K562 (cell line): ENCODE measurements at regions not wholly inside any gene's neighbourhood (a gene's known extent, or its start where the extent isn't known, plus 50 kb on each side); places are given as distances from the start of the nearest gene placed in this dataset.

Experiments
- CREM ChIP-seq: IDR thresholded peaks from 2 replicates; pipeline ENCODE4 v1.6.1; 2014; ENCODE audit warnings: antibody characterized with exemption, low read depth
- EHMT2 ChIP-seq: fragments of 450-650 bp; IDR thresholded peaks from 2 replicates; pipeline ENCODE4 v1.6.1; 2018; ENCODE audit warnings: antibody characterized with exemption
- ELF4 ChIP-seq: fragments of 450-650 bp; formaldehyde crosslinking; IDR thresholded peaks from 2 replicates; pipeline ENCODE4 v1.4.0; 2022; ENCODE audit warnings: missing genetic modification characterization
- GATAD2A ChIP-seq: fragments of 450-650 bp; IDR thresholded peaks from 2 replicates; pipeline ENCODE4 v1.6.1; 2017
- HDAC2 ChIP-seq: fragments of 450-650 bp; IDR thresholded peaks from 2 replicates; pipeline ENCODE4 v1.6.1; 2016; ENCODE audit warnings: mild to moderate bottlenecking
- LCOR ChIP-seq: sonication (generic); formaldehyde crosslinking; IDR thresholded peaks from 2 replicates; pipeline ENCODE4 v1.8.0; 2022; ENCODE audit warnings: mild to moderate bottlenecking, missing genetic modification reagents
- MCM2 ChIP-seq: fragments of 450-650 bp; IDR thresholded peaks from 2 replicates; pipeline ENCODE4 v1.6.1; 2017; ENCODE audit warnings: low read depth, mild to moderate bottlenecking
- MIER1 ChIP-seq: fragments of 450-650 bp; IDR thresholded peaks from 2 replicates; pipeline ENCODE4 v1.6.1; 2016; ENCODE audit warnings: antibody characterized with exemption, mild to moderate bottlenecking, low read depth
- NFRKB ChIP-seq: fragments of 450-650 bp; IDR thresholded peaks from 2 replicates; pipeline ENCODE4 v1.6.1; 2016; ENCODE audit warnings: low read depth
- POLR3A ChIP-seq: IDR thresholded peaks from 2 replicates; pipeline ENCODE4 v1.6.1; 2011; ENCODE audit warnings: borderline replicate concordance, mild to moderate bottlenecking, moderate library complexity; ENCODE audit not compliant: insufficient read length, insufficient read depth; ENCODE audit errors: extremely low read depth
- PRMT5 ChIP-seq: sonication (generic); formaldehyde crosslinking; IDR thresholded peaks from 2 replicates; pipeline ENCODE4 v1.5.0; 2020; ENCODE audit warnings: missing genetic modification reagents
- RFX7 ChIP-seq: fragments of 250-450 bp; sonication (Bioruptor Pico); IDR thresholded peaks from 2 replicates; pipeline ENCODE4 v1.5.1; 2021; ENCODE audit warnings: mild to moderate bottlenecking
- SMARCB1 ChIP-seq: IDR thresholded peaks from 2 replicates; pipeline ENCODE4 v1.6.1; 2011; ENCODE audit warnings: improper control_type of control experiment, low read depth; ENCODE audit not compliant: insufficient read length
- TAF7 ChIP-seq: fragments of 450-650 bp; IDR thresholded peaks from 2 replicates; pipeline ENCODE4 v1.6.1; 2016; ENCODE audit warnings: missing genetic modification characterization, missing compliant biosample characterization
- ZNF445 ChIP-seq: fragments of 250-450 bp; sonication (Bioruptor Pico); IDR thresholded peaks from 2 replicates; pipeline ENCODE4 v1.4.0; 2020; ENCODE audit warnings: low read depth, mild to moderate bottlenecking, moderate library complexity
- ZNF57 ChIP-seq: fragments of 450-650 bp; formaldehyde crosslinking; IDR thresholded peaks from 2 replicates; pipeline ENCODE4 v1.4.0; 2020; ENCODE audit warnings: mild to moderate bottlenecking, moderate library complexity
- ZNF778 ChIP-seq: fragments of 450-650 bp; formaldehyde crosslinking; IDR thresholded peaks from 2 replicates; pipeline ENCODE4 v1.4.0; 2020; ENCODE audit warnings: mild to moderate bottlenecking, moderate library complexity
- TF ChIP-seq, protein P1 (sequence below): sonication (generic); formaldehyde crosslinking; IDR thresholded peaks from 2 replicates; pipeline ENCODE4 v1.8.1; 2023; ENCODE audit warnings: mild to moderate bottlenecking, missing genetic modification reagents
- TF ChIP-seq, protein P2 (sequence below): fragments of 450-650 bp; IDR thresholded peaks from 2 replicates; pipeline ENCODE4 v1.6.1; 2016; ENCODE audit warnings: mild to moderate bottlenecking
- TF ChIP-seq, protein P3 (sequence below): fragments of 450-650 bp; conservative IDR thresholded peaks from 2 replicates; pipeline ENCODE4 v1.6.1; 2016; ENCODE audit warnings: missing genetic modification characterization, low read depth, mild to moderate bottlenecking, missing compliant biosample characterization, moderate library complexity
- TF ChIP-seq, protein P4 (sequence below), 2 experiments: fragments of 450-650 bp; IDR thresholded peaks; 2 replicates each; pipeline ENCODE4 v1.6.1; 2018; ENCODE audit warnings: mild to moderate bottlenecking in 2 of 2, low read depth in 1 of 2; ENCODE audit not compliant: partially characterized antibody in 2 of 2

DNA sequence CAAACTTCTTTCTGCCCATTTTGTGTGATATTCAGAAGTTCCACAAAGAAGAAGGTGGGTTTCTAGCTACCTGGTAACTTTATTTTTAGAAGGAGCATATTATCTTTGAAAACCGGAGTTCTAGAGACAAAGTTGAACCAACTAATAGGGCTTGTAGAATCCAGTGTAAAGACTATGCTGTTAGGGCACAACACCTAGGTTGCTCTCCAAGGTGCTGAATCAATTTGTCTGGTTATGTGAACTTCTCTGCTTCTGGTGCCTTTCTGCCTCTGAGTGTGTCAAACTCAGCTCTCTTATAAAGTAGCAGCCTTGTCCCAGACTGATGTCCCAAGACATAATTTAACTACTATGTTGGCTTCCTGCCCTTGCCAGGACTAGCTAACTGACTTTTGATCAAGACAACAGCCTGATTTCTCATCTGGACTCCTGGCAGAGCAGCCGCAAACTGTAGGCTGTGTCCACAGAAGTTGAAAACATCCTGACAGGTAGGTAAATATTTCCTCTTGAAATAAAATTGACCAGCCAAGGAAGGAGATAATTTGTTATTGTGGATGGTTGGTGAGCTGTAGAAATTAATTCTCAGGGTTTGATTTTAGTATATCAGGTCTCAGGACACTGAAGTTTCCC, 119.4 kb downstream of the CYRIA start (continued):
- TF ChIP-seq, protein P1, sequence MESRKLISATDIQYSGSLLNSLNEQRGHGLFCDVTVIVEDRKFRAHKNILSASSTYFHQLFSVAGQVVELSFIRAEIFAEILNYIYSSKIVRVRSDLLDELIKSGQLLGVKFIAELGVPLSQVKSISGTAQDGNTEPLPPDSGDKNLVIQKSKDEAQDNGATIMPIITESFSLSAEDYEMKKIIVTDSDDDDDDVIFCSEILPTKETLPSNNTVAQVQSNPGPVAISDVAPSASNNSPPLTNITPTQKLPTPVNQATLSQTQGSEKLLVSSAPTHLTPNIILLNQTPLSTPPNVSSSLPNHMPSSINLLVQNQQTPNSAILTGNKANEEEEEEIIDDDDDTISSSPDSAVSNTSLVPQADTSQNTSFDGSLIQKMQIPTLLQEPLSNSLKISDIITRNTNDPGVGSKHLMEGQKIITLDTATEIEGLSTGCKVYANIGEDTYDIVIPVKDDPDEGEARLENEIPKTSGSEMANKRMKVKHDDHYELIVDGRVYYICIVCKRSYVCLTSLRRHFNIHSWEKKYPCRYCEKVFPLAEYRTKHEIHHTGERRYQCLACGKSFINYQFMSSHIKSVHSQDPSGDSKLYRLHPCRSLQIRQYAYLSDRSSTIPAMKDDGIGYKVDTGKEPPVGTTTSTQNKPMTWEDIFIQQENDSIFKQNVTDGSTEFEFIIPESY (CRISPR knock-in tag), result no peak
- TF ChIP-seq ZNF778 (CRISPR knock-in tag) (no peak), EHMT2 (peak; percentile 95), ZNF445 (CRISPR knock-in tag) (no peak), MIER1 (peak; percentile 92), TAF7 (no peak), POLR3A (no peak), RFX7 (CRISPR knock-in tag) (no peak), NFRKB (no peak), PRMT5 (CRISPR knock-in tag) (peak; percentile 68; the same call in 1 of the 2 replicates), ELF4 (CRISPR knock-in tag) (no peak), MCM2 (no peak), ZNF57 (CRISPR knock-in tag) (no peak), CREM (peak; percentile 22; the same call in 1 of the 2 replicates), SMARCB1 (no peak), HDAC2 (0 out of 2 replicates have a peak, but pooled peaks have one; percentile 26), LCOR (CRISPR knock-in tag) (no peak), GATAD2A (no peak)
- TF ChIP-seq, protein P2, sequence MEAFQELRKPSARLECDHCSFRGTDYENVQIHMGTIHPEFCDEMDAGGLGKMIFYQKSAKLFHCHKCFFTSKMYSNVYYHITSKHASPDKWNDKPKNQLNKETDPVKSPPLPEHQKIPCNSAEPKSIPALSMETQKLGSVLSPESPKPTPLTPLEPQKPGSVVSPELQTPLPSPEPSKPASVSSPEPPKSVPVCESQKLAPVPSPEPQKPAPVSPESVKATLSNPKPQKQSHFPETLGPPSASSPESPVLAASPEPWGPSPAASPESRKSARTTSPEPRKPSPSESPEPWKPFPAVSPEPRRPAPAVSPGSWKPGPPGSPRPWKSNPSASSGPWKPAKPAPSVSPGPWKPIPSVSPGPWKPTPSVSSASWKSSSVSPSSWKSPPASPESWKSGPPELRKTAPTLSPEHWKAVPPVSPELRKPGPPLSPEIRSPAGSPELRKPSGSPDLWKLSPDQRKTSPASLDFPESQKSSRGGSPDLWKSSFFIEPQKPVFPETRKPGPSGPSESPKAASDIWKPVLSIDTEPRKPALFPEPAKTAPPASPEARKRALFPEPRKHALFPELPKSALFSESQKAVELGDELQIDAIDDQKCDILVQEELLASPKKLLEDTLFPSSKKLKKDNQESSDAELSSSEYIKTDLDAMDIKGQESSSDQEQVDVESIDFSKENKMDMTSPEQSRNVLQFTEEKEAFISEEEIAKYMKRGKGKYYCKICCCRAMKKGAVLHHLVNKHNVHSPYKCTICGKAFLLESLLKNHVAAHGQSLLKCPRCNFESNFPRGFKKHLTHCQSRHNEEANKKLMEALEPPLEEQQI, result no peak; the same call in 1 of the 2 replicates
- TF ChIP-seq, protein P3, sequence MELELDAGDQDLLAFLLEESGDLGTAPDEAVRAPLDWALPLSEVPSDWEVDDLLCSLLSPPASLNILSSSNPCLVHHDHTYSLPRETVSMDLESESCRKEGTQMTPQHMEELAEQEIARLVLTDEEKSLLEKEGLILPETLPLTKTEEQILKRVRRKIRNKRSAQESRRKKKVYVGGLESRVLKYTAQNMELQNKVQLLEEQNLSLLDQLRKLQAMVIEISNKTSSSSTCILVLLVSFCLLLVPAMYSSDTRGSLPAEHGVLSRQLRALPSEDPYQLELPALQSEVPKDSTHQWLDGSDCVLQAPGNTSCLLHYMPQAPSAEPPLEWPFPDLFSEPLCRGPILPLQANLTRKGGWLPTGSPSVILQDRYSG (tag), result no peak
- TF ChIP-seq, protein P4, sequence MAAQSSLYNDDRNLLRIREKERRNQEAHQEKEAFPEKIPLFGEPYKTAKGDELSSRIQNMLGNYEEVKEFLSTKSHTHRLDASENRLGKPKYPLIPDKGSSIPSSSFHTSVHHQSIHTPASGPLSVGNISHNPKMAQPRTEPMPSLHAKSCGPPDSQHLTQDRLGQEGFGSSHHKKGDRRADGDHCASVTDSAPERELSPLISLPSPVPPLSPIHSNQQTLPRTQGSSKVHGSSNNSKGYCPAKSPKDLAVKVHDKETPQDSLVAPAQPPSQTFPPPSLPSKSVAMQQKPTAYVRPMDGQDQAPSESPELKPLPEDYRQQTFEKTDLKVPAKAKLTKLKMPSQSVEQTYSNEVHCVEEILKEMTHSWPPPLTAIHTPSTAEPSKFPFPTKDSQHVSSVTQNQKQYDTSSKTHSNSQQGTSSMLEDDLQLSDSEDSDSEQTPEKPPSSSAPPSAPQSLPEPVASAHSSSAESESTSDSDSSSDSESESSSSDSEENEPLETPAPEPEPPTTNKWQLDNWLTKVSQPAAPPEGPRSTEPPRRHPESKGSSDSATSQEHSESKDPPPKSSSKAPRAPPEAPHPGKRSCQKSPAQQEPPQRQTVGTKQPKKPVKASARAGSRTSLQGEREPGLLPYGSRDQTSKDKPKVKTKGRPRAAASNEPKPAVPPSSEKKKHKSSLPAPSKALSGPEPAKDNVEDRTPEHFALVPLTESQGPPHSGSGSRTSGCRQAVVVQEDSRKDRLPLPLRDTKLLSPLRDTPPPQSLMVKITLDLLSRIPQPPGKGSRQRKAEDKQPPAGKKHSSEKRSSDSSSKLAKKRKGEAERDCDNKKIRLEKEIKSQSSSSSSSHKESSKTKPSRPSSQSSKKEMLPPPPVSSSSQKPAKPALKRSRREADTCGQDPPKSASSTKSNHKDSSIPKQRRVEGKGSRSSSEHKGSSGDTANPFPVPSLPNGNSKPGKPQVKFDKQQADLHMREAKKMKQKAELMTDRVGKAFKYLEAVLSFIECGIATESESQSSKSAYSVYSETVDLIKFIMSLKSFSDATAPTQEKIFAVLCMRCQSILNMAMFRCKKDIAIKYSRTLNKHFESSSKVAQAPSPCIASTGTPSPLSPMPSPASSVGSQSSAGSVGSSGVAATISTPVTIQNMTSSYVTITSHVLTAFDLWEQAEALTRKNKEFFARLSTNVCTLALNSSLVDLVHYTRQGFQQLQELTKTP (IDR thresholded peaks at IDR 0.05; ENCODE audit: low read depth in 1 of 2, partially characterized antibody in 2 of 2), result peak in 1 of 2 experiments; percentile 60
